GM19397 (cell line): ENCODE measurements at regions not wholly inside any gene's neighbourhood (a gene's known extent, or its start where the extent isn't known, plus 50 kb on each side); places are given as distances from the start of the nearest gene placed in this dataset.
"Not testable (repeated sequence)": the region's sequence is repeated elsewhere in the genome, so short reads cannot be mapped to it uniquely, and the experiment has no call there.

Experiments
- ATAC-seq: cut with Tn5 transposase; IDR thresholded peaks from one replicate; pipeline ENCODE4 v1.9.1; 2021; ENCODE audit warnings: mild to moderate bottlenecking, moderate library complexity; ENCODE audit not compliant: unreplicated experiment

DNA sequence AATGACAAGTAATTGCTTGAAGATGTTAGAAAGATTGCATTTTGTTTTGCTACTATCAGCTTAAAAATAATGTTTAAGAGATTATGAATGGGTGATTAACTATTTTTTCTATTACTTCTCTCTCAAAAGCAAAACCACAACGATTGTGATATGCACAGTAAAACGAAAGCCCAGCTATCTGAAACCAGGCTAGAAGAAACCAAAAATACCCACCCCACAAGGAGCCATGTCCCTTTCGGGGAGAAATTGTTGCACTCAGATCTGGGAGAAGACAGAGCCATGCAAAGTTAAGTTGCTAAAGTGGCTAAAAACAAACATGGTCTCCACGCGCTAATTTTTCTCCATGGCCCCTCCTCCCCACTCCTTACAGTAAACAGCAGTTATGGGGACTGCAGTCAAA lies 173.6 kb downstream of the RPS24 start:
- no peak for ATAC-seq

- no peak for ATAC-seq
These were observed 174.1 kb downstream of the RPS24 start for GRCh38 chr10:78207776-78208175.

- ATAC-seq: no peak
These were observed 176.3 kb downstream of the RPS24 start for GRCh38 chr10:78209970-78210369.

- ATAC-seq: no peak
These were observed 176.9 kb downstream of the RPS24 start for GRCh38 chr10:78210548-78210947.

DNA sequence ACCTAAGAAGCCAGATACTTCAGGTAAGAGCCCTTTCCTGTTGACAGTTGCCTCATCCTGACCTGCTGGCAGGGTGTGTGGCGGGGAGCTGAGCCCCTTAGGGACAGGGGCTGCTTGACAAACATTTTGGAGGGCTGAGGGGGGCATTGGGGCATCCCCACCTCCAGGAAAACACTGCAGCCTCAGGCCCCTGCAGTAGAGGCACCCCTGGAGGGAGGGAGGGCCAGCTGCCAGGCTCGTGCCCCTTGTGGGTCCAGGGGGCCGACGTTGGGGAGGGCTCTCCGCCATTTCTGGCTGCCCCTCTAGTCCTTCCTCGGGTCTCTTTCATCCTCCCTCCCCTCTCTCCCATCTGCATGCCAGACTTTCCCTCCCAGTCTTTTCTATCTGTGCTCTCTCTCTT lies 177.3 kb downstream of the RPS24 start:
- ATAC-seq: no peak

- no peak for ATAC-seq
These were observed 177.9 kb downstream of the RPS24 start for GRCh38 chr10:78211561-78212051.

- no peak for ATAC-seq
These were observed 178.6 kb downstream of the RPS24 start for GRCh38 chr10:78212060-78212785.

DNA sequence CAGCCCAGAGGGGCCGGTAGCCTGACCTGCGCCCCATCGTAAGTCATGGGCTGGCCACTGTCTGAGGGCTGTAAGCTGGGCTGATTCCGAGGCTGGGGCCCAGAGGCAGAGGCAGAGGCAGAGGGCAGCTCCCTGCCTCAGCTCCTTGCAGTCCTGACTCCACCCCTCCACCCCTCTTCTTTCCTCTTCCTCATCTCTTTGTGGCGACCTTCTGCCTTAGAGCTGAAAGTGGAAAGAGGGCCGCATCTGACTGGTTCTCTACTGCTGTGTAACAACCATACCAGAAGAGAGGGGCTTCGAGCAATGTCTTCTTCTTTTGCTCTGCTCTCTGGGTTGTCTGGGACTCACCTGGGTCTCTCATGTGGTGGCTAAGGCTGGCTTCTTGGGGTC lies 179.1 kb downstream of the RPS24 start:
- no peak for ATAC-seq

DNA sequence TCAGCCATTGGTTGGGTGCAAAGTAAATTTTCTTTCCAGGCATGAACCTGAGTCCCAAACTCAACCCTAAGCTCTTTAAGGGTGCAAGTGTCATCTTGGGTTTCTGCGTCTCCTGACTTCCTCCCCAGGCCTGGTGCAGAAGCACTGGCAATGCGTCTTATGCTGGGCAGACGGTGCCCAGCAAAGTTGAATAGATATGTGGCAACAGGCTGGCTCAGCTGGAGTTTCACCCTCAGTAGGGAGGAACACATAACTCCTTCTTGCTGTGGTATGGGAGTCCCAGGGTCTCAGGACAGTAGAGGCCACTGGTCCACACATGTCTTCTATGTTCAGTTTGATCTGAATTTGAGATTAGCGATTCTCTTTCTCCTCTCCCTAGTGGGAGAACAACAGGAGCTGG lies 181.3 kb downstream of the RPS24 start:
- ATAC-seq: no peak

GRCh38 chr10:78215645-78216044 lies 182.0 kb downstream of the RPS24 start:
- no peak for ATAC-seq

- ATAC-seq: no peak
These were observed 183.7 kb downstream of the RPS24 start for GRCh38 chr10:78217336-78217735.

- ATAC-seq: no peak
These were observed 185.3 kb downstream of the RPS24 start for GRCh38 chr10:78218798-78219490.

DNA sequence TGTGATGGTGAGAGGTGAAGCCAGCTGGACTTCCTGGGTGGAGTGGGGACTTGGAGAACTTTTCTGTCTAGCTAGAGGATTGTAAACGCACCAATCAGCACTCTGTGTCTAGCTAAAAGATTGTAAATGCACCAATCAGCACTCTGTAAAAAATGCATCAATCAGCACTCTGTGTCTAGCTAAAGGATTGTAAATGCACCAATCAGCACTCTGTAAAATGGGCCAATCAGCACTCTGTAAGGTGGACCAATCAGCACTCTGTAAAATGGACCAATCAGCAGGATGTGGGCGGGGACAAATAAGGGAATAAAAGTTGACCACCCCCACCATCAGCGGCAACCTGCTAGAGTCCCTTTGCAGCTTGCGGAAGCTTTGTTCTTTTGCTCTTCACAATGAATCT lies 185.9 kb downstream of the RPS24 start:
- not testable (repeated sequence) for ATAC-seq

DNA sequence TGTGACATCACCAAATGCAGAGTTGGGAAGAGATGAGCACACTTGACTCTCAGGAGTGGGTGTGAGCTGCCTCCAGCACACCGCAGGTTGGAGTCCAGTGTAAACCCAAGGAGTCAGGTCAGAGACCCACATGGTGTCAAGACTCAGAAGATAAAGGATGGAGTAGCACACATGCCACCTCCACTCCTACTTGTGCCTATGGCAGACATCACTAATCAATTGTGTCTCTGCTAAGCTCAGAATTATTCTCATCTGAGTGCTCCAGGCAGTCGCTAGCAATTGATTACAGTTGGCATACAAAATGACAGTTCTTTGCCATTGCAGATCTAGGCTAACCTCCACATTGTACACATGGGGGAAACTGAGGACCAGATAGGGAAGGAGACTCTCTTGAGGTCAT lies 187.1 kb downstream of the RPS24 start:
- no peak for ATAC-seq

DNA sequence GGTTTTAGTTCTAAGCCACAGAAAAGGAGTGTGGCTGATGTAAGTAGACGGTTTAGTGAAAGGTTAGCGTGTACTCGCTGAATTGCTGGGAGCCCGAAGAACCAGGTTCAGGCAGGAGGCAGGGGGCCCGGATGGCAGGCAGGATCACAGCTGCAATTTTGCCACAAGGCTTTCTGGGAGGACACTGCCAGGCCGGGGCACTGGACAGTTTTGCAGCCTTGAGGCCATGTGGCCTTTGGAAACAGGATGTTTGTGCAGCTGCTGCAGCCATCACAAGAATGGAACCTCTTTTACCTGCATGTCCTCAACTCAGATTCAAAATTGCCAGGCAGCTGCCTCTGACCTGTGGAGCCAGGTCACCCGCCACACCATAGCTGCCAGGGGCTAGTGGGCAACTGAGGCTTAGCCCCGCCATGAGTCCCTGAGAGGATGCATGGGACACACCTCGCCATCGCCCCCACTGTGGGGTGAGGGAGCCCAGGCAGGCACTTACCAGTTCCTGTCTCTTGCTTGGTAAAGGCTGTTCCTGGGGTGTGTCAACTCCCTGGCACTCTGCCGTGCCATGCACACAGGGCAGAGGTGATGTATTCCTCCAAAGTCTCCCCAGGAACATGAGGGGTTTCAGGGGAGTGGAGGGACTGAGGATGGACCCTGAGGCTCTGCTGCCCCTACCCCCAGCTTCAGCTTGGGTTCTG lies 188.6 kb downstream of the RPS24 start:
- no peak for ATAC-seq

DNA sequence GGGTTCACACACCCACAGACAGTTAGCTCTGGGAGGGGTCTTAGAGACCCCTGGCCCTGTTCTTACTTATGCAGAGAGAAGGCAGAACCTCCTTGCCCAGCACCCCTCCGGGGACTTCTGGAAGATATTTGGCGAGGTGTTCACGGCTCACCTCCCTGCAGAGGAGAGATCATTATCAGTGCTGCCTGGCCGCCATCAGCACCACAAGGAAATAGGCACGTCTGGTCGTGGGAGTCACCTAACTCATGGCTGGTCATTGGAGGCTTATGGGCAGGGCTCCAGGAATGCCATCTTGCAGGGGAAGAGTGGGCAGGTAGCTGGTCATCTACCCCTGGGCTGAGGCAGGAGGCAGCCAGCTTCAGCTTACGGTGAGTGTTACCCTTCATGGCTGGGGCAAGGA lies 189.4 kb downstream of the RPS24 start:
- no peak for ATAC-seq

- no peak for ATAC-seq
These were observed 190.9 kb downstream of the RPS24 start for GRCh38 chr10:78224602-78225001.

DNA sequence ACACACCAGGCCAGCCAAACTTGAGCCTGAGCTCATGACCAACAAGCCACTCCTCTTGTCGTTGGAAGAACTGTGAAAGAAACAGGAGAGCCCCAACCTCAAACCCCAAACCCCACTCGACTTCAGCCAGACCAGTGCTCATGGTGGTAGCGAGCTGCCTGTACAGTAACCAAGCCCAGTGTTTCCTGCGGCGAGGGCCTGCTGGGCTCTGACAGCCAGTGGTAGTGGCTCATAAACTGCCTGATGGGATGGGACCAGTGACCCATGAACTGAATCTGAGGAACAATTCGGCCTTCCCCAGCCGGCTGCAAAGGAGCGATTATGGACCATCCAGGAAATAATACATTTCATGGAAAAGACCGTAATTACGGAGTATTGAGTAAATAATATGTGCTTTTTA lies 191.9 kb downstream of the RPS24 start:
- no peak for ATAC-seq

- ATAC-seq: no peak
These were observed 195.8 kb downstream of the RPS24 start for GRCh38 chr10:78229489-78229888.

GRCh38 chr10:78229950-78230675 lies 196.4 kb downstream of the RPS24 start:
- ATAC-seq: no peak

DNA sequence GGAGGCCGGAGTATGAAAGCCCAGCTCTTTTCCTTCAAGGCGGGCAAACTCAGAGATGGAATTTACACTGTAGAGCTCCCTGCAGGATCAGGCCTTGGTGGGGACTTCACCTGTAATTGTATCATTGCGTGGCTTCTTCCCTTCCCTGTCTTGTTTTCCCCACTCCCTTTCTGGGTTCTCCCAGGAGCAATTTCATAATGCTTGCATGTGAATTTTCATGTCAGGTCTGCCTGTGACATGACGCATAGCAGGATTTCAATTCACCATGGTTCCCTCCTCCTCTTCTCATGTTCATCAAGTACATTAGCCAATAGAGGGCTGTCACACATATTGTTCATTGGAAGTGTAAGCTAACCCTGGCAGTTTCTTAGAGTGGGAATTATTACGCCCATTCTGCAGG lies 197.7 kb downstream of the RPS24 start:
- no peak for ATAC-seq
